Erythroblast (primary cell): ENCODE measurements at regions not wholly inside any gene's neighbourhood (a gene's known extent, or its start where the extent isn't known, plus 50 kb on each side); places are given as distances from the start of the nearest gene placed in this dataset.
"Not testable (repeated sequence)": the region's sequence is repeated elsewhere in the genome, so short reads cannot be mapped to it uniquely, and the experiment has no call there.

Experiments used
- DNase-seq, 2 experiments: peaks; one replicate each; lab custom pipeline; 2025; lab: John Stamatoyannopoulos, UW
- GATA1 ChIP-seq: IDR thresholded peaks from 2 replicates; pipeline ENCODE4 v1.6.1; 2011; ENCODE audit warnings: low read depth, mild to moderate bottlenecking, control low read depth, low read length, moderate library complexity
- POLR2A ChIP-seq: IDR thresholded peaks from 2 replicates; pipeline ENCODE4 v1.6.1; 2011; ENCODE audit warnings: mild to moderate bottlenecking, low read length

GRCh38 chr2:100745604-100746003, 74.3 kb upstream of the NPAS2 start:
- DNase-seq, result no peak
- TF ChIP-seq GATA1, result no peak
- TF ChIP-seq POLR2A, result no peak

GRCh38 chr2:100747551-100747950, 72.4 kb upstream of the NPAS2 start:
- TF ChIP-seq POLR2A (no peak), GATA1 (no peak)
- DNase-seq, result no peak

GRCh38 chr2:100747996-100748615, 71.8 kb upstream of the NPAS2 start:
- TF ChIP-seq GATA1 (no peak), POLR2A (no peak)
- DNase-seq, result no peak

GRCh38 chr2:100748673-100749072, 71.3 kb upstream of the NPAS2 start:
- no peak for TF ChIP-seq GATA1
- TF ChIP-seq POLR2A, result no peak
- no peak for DNase-seq

- TF ChIP-seq GATA1, result no peak
- TF ChIP-seq POLR2A, result no peak
- no peak for DNase-seq
These were observed 70.0 kb upstream of the NPAS2 start for GRCh38 chr2:100749771-100750542.

- DNase-seq, result not testable (repeated sequence)
These were observed 67.9 kb upstream of the NPAS2 start for GRCh38 chr2:100751871-100752625.

GRCh38 chr2:100752628-100753333, 67.2 kb upstream of the NPAS2 start:
- DNase-seq, result no peak

GRCh38 chr2:100753444-100753843, 66.5 kb upstream of the NPAS2 start:
- DNase-seq, result no peak
- no peak for TF ChIP-seq POLR2A
- TF ChIP-seq GATA1, result no peak

More at GRCh38 chr2:100752628-100753333, 67.2 kb upstream of the NPAS2 start:
- TF ChIP-seq POLR2A, result no peak
- no peak for TF ChIP-seq GATA1

- TF ChIP-seq GATA1, result no peak
- TF ChIP-seq POLR2A, result no peak
These were observed 66.1 kb upstream of the NPAS2 start for GRCh38 chr2:100753881-100754280.

GRCh38 chr2:100754951-100755350, 65.0 kb upstream of the NPAS2 start:
- TF ChIP-seq POLR2A (no peak), GATA1 (no peak)
- no peak for DNase-seq

More at GRCh38 chr2:100753881-100754280, 66.1 kb upstream of the NPAS2 start:
- no peak for DNase-seq

- DNase-seq, result no peak
- TF ChIP-seq POLR2A, result no peak
- no peak for TF ChIP-seq GATA1
These were observed 64.5 kb upstream of the NPAS2 start for GRCh38 chr2:100755441-100755840.

- no peak for TF ChIP-seq POLR2A
- no peak for TF ChIP-seq GATA1
- DNase-seq, result no peak
These were observed 63.2 kb upstream of the NPAS2 start for GRCh38 chr2:100756704-100757103.

GRCh38 chr2:100757621-100758394, 62.1 kb upstream of the NPAS2 start:
- TF ChIP-seq GATA1 (no peak), POLR2A (no peak)
- DNase-seq, result no peak
